HG02623 (cell line): ENCODE measurements at regions not wholly inside any gene's neighbourhood (a gene's known extent, or its start where the extent isn't known, plus 50 kb on each side); places are given as distances from the start of the nearest gene placed in this dataset.
"Not testable (repeated sequence)": the region's sequence is repeated elsewhere in the genome, so short reads cannot be mapped to it uniquely, and the experiment has no call there.

Source experiments
- ATAC-seq: cut with Tn5 transposase; IDR thresholded peaks from one replicate; pipeline ENCODE4 v1.9.1; 2021; ENCODE audit warnings: moderate library complexity; ENCODE audit not compliant: unreplicated experiment

DNA sequence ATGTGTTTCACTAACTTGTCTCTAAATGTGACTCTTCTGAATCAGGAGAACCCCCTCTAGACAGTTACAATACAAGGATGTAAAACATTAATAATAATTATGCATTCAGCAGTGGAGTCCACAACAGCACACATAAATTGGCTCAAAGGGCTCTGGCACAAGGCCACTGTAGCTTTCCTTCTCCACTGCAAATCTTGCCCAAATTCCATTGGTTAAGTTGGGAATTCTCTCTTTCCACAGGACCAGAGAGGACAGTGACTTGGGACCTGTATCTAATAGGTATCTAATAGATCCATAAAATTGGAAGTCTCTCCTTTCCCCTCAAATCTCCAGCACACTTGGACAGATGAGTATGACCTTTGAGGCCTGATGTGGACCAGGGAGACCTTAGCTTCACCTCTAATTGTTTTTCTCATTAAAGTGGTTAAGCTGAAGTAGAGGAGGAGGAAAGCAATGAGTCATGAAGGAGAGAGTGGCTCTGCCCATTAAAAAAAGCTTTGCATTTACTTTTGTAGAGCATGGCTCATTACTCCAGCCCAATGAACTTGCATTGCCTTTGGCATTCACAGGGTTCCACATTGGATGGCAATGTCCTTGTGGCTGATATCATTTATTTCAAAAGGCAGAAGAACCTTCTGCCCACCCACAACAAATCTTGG is 72.3 kb upstream of the SH3RF1 start:
- ATAC-seq = no peak

DNA sequence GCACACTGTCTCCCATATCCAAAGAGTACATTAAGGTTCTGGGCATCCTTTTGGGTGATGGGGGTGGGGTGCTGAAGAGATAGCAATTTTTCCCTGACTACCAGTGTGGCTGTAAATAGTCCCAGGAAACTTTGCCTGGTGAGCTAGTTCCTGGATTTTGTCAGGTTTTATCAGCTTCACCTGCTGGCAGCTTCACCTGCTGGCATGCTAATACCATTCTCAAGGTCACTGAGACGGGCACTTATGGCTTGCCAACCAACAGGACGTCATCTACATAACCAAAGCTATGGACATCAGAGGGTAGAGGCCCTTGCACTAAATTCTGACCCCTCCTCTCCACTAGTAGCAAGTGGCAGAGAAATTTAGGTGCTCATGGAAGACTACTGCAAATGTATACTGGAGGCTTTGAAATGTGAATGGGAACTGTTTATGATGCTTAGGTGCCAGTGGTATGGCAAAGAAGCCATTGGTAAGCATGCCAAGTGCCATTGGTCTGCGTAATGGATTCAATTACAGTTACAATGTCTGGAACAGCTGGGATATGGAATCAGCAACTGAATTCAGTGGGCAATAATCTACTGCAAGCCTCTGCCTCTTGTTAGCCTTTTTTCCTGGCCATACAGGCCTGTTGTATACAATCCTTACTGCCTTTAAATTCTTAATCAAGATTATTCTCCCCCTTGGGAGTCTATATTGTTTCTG is 71.6 kb upstream of the SH3RF1 start:
- ATAC-seq = no peak

DNA sequence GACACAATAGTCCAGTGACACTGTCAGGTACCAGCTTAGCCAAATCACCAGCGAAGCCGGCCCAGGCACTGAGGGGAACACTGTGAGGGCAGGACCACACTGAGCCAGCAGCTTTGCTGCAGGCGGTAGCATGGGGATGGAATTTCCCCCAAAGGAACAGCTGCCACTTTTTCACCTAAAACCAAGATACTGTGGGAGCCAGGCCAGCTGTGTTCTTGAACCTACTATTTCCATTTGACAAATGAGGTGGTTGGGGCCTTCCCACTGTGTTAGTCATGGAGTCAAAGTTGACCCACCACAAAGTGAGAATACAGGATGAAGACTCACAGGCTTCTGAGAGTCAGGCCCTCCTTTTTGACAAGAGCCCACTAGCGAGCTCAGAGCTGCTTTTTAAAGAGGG is 70.7 kb upstream of the SH3RF1 start:
- peak; percentile 85 for ATAC-seq

DNA sequence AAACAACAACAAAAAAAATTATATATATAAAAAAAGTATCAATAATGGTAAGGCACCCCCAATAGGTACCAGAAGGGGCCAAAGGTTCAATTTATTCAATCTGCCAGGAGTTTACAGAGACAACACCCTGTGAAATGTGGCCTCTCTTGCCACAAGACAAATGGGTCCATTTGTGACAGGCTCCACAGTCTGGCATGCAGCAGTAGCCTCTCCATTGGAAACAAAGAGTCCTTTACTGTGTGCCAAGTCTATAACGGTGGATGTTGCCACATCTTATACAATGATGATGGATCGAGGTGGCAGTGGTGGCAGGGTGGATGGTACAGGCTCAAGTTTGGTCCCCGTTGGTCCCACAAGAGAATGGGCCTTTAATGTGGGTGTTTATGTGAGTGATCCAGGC is 70.1 kb upstream of the SH3RF1 start:
- no peak for ATAC-seq

DNA sequence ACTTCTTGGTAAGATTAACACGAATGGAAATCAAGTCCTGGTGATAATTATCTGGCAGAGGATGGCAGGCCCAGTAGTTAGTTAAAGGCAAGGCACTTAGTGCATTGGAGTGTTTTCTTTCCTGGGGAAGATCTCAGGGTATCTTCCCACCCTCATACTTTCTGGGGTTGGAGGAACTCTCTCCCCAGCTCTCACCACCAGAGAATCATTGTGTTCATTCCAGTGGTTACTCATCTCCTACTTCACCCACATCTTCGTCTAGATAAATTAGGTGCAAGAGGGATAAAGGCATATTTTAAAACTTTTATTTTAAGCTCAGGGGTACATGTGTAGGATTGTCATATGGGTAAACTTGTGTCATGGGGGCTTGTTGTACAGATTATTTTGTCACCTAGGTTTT is 67.5 kb upstream of the SH3RF1 start:
- ATAC-seq = no peak

DNA sequence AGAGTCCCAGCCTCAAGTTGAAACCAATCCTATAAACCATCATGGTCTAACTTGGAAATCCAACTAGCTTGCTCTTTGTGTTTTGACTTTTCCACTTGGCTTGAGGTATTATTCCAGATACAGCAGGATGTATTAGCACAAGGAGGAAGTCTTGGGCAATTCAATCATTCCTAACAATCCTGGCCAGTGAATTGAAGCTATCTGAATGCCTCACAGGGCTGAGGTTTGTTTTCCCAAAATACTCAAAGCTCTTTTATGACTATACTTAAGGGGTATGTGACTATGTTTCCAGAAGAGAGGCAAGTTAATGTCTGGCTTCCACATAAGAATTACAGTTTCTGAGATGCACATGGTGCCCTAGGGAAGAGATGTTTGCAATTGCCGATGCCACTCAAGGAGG is 66.8 kb upstream of the SH3RF1 start:
- no peak for ATAC-seq

DNA sequence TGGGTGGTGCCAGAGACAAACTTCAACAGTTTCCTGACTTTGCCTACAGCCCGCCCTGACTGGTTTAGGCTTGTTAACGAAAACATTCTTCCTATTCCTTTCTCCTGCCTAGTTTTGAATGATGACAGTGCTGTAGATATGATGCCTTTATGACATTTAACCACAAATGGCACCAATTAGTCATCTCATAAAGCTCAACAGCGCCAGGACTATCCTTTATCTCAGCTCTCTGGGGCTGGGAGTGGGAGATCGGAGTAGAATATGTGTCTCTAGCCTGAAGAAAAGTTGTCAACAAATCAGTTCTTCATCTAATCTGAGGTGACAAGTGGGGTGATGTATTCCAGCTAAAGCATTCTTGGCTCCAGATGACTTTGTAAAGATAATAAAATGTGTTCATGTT is 64.6 kb upstream of the SH3RF1 start:
- ATAC-seq = no peak

DNA sequence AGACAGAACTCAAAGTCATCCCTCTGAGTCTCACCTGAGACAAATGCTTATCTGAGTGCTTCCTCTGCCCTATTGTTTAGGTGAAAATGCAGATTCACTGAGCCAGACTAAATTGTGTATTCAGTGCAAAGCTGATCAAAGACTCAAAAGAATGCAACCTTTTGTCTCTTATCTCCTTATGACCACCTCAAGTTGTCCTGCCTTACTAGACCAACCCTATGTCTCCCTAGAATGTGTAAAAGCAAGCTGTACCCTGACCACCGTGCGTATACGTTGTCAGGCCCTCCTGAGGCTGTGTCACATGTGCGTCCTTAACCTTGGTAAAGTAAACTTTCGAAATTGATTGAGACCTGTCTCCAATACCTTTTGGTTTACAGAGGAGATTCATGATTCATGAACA is 63.6 kb upstream of the SH3RF1 start:
- no peak for ATAC-seq

DNA sequence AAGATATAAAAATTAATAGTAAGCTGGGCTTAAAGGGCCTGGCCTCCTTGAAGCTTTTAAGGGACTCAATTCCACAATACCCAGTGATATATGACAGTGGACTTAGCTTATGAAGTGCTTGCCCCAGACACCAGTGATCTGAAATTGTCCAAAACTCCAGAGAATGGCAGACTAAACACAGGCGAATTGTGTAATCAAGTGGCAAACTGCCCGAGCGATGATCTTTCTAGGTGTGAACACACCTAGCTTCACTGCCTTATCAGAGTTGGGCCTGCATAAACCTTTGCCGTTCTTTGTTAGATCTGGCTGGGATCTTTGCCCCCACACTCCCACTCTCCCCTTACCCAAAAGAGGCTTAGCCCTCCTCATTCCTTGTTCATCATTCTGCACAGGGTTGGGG is 62.5 kb upstream of the SH3RF1 start:
- ATAC-seq = no peak

DNA sequence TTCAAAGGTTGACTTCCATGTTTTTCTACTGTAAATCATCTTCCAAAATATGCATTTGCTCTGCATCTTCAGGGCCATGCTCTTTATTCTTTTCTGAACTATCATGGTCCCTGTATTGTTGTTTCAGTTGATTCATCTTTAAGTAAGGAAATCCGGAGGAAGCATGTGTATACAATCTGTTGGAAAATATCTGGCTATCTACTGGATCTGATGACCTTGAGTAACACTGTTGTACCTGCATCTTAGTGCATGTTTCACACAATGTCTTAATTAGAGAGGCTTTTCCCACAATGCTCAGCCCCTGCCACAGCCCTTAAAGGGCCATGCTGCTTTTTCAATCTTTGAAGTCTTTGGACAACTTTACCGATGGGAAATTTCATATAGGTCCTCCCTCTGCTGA is 61.8 kb upstream of the SH3RF1 start:
- ATAC-seq = no peak

DNA sequence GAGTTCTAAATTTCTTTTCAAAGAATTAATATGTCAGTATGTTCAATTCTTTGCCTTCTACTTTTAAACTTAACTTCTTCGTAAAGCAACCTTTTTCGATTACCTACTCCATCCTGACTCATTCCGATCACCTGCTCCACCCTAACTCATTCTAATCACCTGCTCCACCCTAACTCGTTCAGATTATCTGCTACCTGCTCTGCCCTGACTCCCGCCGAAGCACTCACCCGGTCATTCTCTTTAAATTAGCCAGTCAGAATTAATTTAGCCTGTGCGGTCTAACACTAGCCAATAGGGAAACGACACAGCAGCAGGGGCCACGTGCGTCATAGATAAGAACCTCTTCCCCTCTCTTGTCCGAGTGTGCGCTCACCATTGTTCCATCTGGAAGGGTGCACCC is 60.1 kb upstream of the SH3RF1 start:
- ATAC-seq = no peak

DNA sequence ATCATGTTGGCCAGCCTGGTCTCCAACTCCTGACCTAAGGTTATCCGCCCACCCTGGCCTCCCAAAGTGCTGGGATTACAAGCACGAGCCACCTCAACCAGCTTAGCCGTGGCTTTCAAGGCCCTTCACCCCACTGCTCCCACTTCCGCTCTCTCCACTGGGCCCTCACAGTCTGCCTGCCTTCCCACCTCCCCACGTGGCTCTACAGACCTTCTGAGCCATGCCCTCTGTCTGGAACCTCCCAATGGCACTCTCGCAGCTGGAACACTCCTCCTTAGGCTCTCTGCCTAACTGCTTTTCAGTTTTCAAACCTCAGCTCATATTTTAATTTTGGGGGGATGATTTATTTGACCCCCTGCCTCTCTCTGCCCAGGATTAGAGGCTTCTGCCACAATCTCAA is 59.3 kb upstream of the SH3RF1 start:
- no peak for ATAC-seq

DNA sequence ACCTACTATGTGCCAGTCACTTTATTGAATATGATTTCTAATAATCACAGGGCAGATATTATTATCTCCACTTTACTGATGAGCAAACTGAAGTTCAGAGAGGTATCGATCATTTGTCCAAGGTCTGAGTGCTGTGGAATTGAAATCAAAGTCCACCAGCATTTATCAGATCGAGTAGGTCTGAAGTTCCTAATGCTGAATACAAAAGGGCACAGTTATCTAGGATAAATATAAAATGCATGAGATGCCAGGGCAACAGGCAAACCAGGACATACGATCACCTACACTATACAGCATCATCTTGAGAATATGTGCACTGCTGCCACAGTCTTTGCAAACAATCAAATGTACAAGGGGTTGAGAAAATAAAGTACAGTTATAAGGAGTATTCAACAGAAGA is 57.2 kb upstream of the SH3RF1 start:
- ATAC-seq = no peak

DNA sequence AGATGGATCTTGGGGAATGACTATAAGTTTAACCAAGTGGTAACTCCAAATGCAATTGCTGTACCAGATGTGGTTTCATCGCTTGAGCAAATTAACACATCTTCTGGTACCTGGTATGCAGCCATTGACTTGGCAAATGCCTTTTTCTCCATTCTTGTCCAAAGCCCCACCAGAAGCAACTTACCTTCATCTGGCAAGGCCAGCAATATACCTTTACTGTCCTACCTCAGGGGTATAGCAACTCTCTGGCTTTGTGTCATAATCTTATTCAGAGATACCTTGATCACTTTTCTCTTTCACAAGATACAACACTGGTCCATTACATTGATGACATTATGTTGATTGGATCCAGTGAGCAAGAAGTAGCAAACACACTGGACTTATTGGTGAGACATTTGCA is 53.2 kb upstream of the SH3RF1 start:
- not testable (repeated sequence) for ATAC-seq

DNA sequence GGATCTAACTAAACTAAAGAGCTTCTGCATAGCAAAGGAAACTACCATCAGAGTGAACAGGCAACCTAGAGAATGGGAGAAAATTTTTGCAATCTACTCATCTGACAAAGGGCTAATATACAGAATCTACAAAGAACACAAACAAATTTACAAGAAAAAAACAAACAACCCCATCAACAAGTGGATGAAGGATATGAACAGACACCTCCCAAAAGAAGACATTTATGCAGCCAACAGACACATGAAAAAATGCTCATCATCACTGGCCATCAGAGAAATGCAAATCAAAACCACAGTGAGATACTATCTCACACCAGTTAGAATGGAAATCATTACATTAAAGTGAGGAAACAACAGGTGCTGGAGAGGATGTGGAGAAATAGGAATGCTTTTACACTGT is 52.1 kb upstream of the SH3RF1 start:
- not testable (repeated sequence) for ATAC-seq
